ENCODE measurements at regions not wholly inside any gene's neighbourhood (a gene's known extent, or its start where the extent isn't known, plus 50 kb on each side); places are given as distances from the start of the nearest gene placed in this dataset.

GRCh38 chr12:73612551-73612950 lies 925.1 kb upstream of the ATXN7L3B start:
- DNase-seq (ENCODE audit: low read depth in 1 of 2, low spot score in 2 of 2) (no peak), FAIRE-seq (no peak)
- no peak overlapping the region for H3K27ac ChIP-seq (ENCODE audit: low read depth, low read length)
- H4K5ac ChIP-seq (ENCODE audit: insufficient read length, low read depth, low read length) = no peak overlapping the region
- CTCF ChIA-PET (ENCODE audit: partially characterized antibody) = no interaction called here
- no peak overlapping the region for H2BK20ac ChIP-seq (ENCODE audit: low read length)
- H4K91ac ChIP-seq (replicated peaks; ENCODE audit: insufficient read length, low read length) = no peak overlapping the region
- H2BK120ac ChIP-seq (replicated peaks; ENCODE audit: low read depth, low read length) = no peak overlapping the region
- no peak overlapping the region for H2BK5ac ChIP-seq (ENCODE audit: low read depth, low read length)
- H3K36me3 ChIP-seq (ENCODE audit: control insufficient read depth in 2 of 4, insufficient read depth in 4 of 4, low read length in 3 of 4) = no peaks in the 10 kb centered on the region
- H3K9me3 ChIP-seq (ENCODE audit: insufficient read depth in 2 of 2, low read depth in 1 of 2, low read length in 1 of 2) = no peaks in the 10 kb centered on the region
- no peaks in the 10 kb centered on the region for H3K79me2 ChIP-seq (ENCODE audit: control insufficient read depth in 1 of 2, insufficient read depth in 2 of 2, low read length in 2 of 2)
- H2BK15ac ChIP-seq (ENCODE audit: low read length) = no peak overlapping the region
- H2AK5ac ChIP-seq (ENCODE audit: low read depth, low read length) = no peak overlapping the region
- no peak overlapping the region for H4K8ac ChIP-seq (ENCODE audit: extremely low read depth, insufficient read depth, low read length)
- no peak overlapping the region for H3K4me3 ChIP-seq (ENCODE audit: extremely low read depth in 1 of 4, insufficient read depth in 2 of 4, low read depth in 3 of 4, low read length in 4 of 4)
- no peak overlapping the region for H3K4ac ChIP-seq (replicated peaks; ENCODE audit: insufficient read length, low read depth, low read length)
- no peak overlapping the region for H3K9ac ChIP-seq (replicated peaks in 1 of 4; ENCODE audit: extremely low read depth in 1 of 4, low read depth in 3 of 4, low read length in 3 of 4)
- H3K79me1 ChIP-seq (ENCODE audit: low read depth, low read length) = no peaks in the 10 kb centered on the region
- no peaks in the 10 kb centered on the region for H3K27me3 ChIP-seq (replicated peaks in 1 of 4; ENCODE audit: control insufficient read depth in 3 of 4, extremely low read depth in 1 of 4, insufficient read depth in 3 of 4, low read length in 3 of 4)
- H4K20me1 ChIP-seq (replicated peaks in 1 of 2; ENCODE audit: control insufficient read depth in 1 of 2, insufficient read depth in 2 of 2, low read length in 2 of 2) = no peaks in the 10 kb centered on the region
- H2BK12ac ChIP-seq (ENCODE audit: low read depth, low read length) = no peak overlapping the region
- no peak overlapping the region for H3K23ac ChIP-seq (ENCODE audit: insufficient read length)
- H3K14ac ChIP-seq (ENCODE audit: insufficient read length) = no peak overlapping the region
- H2AFZ ChIP-seq (ENCODE audit: low read length) = no peak overlapping the region
- POLR2A ChIA-PET (ENCODE audit: partially characterized antibody) = no interaction called here
- H3K56ac ChIP-seq (replicated peaks; ENCODE audit: insufficient read length, low read depth, low read length) = no peak overlapping the region
- no peaks in the 10 kb centered on the region for H3K4me1 ChIP-seq (replicated peaks in 1 of 4; ENCODE audit: control insufficient read depth in 3 of 4, insufficient read depth in 4 of 4, low read length in 3 of 4)
- H3K18ac ChIP-seq (ENCODE audit: extremely low read depth, low read length) = no peak overlapping the region
- H3K4me2 ChIP-seq (ENCODE audit: insufficient read depth in 1 of 2, low read depth in 2 of 2, low read length in 2 of 2) = no peak overlapping the region
- no peaks in the 10 kb centered on the region for H3K23me2 ChIP-seq (ENCODE audit: low read depth, low read length)
- TF ChIP-seq CBX8 (IDR thresholded peaks at IDR 0.05; ENCODE audit: borderline replicate concordance, low read depth, low read length) (no peak), ATF3 (IDR thresholded peaks at IDR 0.05; ENCODE audit: insufficient read depth, low read depth, low read length) (no peak), SP1 (IDR thresholded peaks at IDR 0.05; ENCODE audit: low read depth, low read length) (no peak), TAF7 (optimal IDR thresholded peaks at IDR 0.05; ENCODE audit: borderline replicate concordance, low read depth, low read length) (no peak), CHD2 (IDR thresholded peaks at IDR 0.05; ENCODE audit: low read length) (no peak), POLR2A (IDR thresholded peaks at IDR 0.05; ENCODE audit: control extremely low read depth in 1 of 2, low read depth in 2 of 2, low read length in 2 of 2) (no peak), TCF12 (IDR thresholded peaks at IDR 0.05; ENCODE audit: low read depth, low read length) (no peak), FOSL1 (IDR thresholded peaks at IDR 0.05; ENCODE audit: insufficient read depth, low read depth, low read length) (no peak), SIX5 (IDR thresholded peaks at IDR 0.05; ENCODE audit: low read depth, low read length) (no peak), SIN3A (conservative IDR thresholded peaks at IDR 0.05 in 1 of 2, IDR thresholded peaks at IDR 0.05 in 1 of 2; ENCODE audit: low read depth in 1 of 2, low read length in 2 of 2) (no peak), PHF8 (conservative IDR thresholded peaks at IDR 0.05; ENCODE audit: low read depth, low read length) (no peak), JUN (IDR thresholded peaks at IDR 0.05; ENCODE audit: low read depth, low read length) (no peak), KDM4A (IDR thresholded peaks at IDR 0.05; ENCODE audit: low read depth, low read length, severe bottlenecking) (no peak)
- TF ChIP-seq, protein P1, sequence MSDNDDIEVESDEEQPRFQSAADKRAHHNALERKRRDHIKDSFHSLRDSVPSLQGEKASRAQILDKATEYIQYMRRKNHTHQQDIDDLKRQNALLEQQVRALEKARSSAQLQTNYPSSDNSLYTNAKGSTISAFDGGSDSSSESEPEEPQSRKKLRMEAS (IDR thresholded peaks at IDR 0.05) = no peak
- TF ChIP-seq, protein P2, sequence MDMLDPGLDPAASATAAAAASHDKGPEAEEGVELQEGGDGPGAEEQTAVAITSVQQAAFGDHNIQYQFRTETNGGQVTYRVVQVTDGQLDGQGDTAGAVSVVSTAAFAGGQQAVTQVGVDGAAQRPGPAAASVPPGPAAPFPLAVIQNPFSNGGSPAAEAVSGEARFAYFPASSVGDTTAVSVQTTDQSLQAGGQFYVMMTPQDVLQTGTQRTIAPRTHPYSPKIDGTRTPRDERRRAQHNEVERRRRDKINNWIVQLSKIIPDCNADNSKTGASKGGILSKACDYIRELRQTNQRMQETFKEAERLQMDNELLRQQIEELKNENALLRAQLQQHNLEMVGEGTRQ (IDR thresholded peaks at IDR 0.05; ENCODE audit: low read length) = no peak

Measured in H1 (cell line).